GM19467 (cell line): ENCODE measurements at regions not wholly inside any gene's neighbourhood (a gene's known extent, or its start where the extent isn't known, plus 50 kb on each side); places are given as distances from the start of the nearest gene placed in this dataset.

Source experiments
- ATAC-seq: cut with Tn5 transposase; IDR thresholded peaks from one replicate; pipeline ENCODE4 v1.9.1; 2021; ENCODE audit warnings: mild to moderate bottlenecking, moderate library complexity; ENCODE audit not compliant: unreplicated experiment

GRCh38 chr2:139201516-139201915, 421.3 kb upstream of the NXPH2 start:
- ATAC-seq: no peak

GRCh38 chr2:139196754-139197153, 416.6 kb upstream of the NXPH2 start:
- ATAC-seq: no peak

GRCh38 chr2:139194546-139194945, 414.4 kb upstream of the NXPH2 start:
- ATAC-seq: no peak

GRCh38 chr2:139177041-139177440, 396.9 kb upstream of the NXPH2 start:
- no peak for ATAC-seq

- ATAC-seq: no peak
These were observed 395.3 kb upstream of the NXPH2 start for GRCh38 chr2:139175510-139175909.

GRCh38 chr2:139170406-139170805, 390.2 kb upstream of the NXPH2 start:
- no peak for ATAC-seq

GRCh38 chr2:139165601-139166000, 385.4 kb upstream of the NXPH2 start:
- ATAC-seq: no peak

- ATAC-seq: no peak
These were observed 384.9 kb upstream of the NXPH2 start for GRCh38 chr2:139165041-139165440.

GRCh38 chr2:139162957-139163356, 382.8 kb upstream of the NXPH2 start:
- no peak for ATAC-seq

- no peak for ATAC-seq
These were observed 382.3 kb upstream of the NXPH2 start for GRCh38 chr2:139162456-139162855.

- no peak for ATAC-seq
These were observed 380.6 kb upstream of the NXPH2 start for GRCh38 chr2:139160836-139161235.

GRCh38 chr2:139159177-139159576, 379.0 kb upstream of the NXPH2 start:
- no peak for ATAC-seq

GRCh38 chr2:139156730-139157129, 376.5 kb upstream of the NXPH2 start:
- no peak for ATAC-seq

- no peak for ATAC-seq
These were observed 375.8 kb upstream of the NXPH2 start for GRCh38 chr2:139155991-139156390.

- ATAC-seq: no peak
These were observed 362.2 kb upstream of the NXPH2 start for GRCh38 chr2:139142252-139142880.

- no peak for ATAC-seq
These were observed 344.1 kb upstream of the NXPH2 start for GRCh38 chr2:139124271-139124670.

- ATAC-seq: no peak
These were observed 343.6 kb upstream of the NXPH2 start for GRCh38 chr2:139123795-139124194.

- no peak for ATAC-seq
These were observed 342.5 kb upstream of the NXPH2 start for GRCh38 chr2:139122711-139123158.

- ATAC-seq: no peak
These were observed 319.5 kb upstream of the NXPH2 start for GRCh38 chr2:139099721-139100120.

GRCh38 chr2:139098961-139099360, 318.8 kb upstream of the NXPH2 start:
- ATAC-seq: no peak

- no peak for ATAC-seq
These were observed 302.9 kb upstream of the NXPH2 start for GRCh38 chr2:139083121-139083520.

GRCh38 chr2:139080244-139080643, 300.1 kb upstream of the NXPH2 start:
- no peak for ATAC-seq

- no peak for ATAC-seq
These were observed 299.1 kb upstream of the NXPH2 start for GRCh38 chr2:139079311-139079710.
